ENCODE measurements at regions not wholly inside any gene's neighbourhood (a gene's known extent, or its start where the extent isn't known, plus 50 kb on each side); places are given as distances from the start of the nearest gene placed in this dataset.
"Not testable (repeated sequence)": the region's sequence is repeated elsewhere in the genome, so short reads cannot be mapped to it uniquely, and the experiment has no call there.

DNA sequence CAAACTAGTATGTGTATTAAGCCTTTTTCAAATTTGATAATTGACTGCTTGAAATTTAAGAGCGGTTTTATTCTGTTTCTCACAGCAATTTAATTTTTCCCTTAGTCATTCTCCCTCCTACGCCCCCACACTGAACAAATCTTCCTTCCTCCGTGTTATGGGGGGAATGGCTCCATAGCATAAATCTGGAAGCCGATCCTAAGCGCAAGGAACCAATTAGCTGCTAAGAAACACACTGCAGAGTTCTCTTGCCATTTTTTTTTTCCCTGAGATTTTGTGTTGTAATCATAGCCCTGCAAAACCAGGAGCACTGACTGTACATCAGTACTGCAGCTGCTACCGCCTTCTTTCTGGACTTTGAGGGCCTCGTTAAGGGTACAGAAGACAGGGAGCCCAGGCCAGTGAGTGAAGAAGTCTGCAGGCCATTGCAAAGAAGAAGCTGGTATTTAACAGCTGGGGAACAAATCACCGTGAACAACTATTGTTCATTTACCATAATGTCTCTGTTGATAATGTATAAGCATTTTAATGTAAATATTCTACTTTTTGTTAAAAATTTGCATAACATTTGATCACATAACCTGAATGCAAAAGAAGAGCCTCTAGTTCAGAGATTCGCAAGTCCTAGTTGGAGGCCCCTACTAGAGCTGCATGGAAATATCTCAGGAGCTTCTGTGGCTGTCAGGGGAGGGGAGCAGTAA, 264.0 kb downstream of the LRATD1 start:
- Mint-ChIP-seq H3K27me3 (ENCODE audit: low read depth) (no peaks in the 10 kb centered on the region), H3K4me3 (no peak overlapping the region), H3K9me3 (peaks cover 13% of the 10 kb centered on the region), H3K4me1 (peaks cover 6% of the 10 kb centered on the region), H3K36me3 (ENCODE audit: low read depth) (no peaks in the 10 kb centered on the region), H3K27ac (peak overlapping the region in 2 of 3 experiments; percentile 18 to 36)
- TF ChIP-seq, protein P1, sequence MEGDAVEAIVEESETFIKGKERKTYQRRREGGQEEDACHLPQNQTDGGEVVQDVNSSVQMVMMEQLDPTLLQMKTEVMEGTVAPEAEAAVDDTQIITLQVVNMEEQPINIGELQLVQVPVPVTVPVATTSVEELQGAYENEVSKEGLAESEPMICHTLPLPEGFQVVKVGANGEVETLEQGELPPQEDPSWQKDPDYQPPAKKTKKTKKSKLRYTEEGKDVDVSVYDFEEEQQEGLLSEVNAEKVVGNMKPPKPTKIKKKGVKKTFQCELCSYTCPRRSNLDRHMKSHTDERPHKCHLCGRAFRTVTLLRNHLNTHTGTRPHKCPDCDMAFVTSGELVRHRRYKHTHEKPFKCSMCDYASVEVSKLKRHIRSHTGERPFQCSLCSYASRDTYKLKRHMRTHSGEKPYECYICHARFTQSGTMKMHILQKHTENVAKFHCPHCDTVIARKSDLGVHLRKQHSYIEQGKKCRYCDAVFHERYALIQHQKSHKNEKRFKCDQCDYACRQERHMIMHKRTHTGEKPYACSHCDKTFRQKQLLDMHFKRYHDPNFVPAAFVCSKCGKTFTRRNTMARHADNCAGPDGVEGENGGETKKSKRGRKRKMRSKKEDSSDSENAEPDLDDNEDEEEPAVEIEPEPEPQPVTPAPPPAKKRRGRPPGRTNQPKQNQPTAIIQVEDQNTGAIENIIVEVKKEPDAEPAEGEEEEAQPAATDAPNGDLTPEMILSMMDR (IDR thresholded peaks at IDR 0.05; ENCODE audit: unreplicated experiment in 3 of 3), result no peak

DNA sequence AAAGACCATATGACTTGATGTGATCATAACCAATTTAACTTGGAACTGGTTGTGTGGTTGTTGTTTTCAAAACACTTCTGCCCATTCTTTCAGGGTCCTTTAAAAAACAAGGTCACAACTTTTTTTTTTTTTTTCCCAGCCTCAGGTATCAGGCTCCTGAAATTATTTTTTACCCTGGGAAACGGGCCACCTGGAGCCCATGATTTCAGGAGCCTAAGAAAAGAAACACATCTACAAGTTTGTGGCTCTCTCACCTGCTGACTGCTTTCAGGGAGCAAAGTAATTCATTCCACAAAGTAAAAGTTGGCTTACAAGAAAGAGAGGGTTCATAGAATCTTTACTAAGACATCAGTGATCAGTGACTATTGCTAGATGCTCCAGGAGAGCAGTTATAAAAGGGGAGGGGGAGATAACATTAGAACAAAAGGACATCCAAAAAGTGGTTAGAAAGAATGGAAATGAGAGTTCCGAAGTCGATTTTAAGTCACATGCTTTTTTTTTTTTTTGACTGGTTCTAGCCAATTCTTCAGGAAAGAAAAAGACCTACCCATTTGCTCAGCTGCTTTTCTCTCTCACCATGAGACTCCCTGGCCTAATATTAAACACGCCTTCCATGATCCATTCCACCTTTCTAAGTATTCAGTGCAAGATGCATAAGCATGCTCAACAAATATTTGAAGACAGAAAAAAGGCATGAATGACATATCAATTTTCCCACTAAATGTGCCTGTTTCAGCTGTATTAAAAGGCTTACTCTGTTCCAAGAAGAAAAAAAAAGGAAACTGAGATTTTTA, 267.3 kb downstream of the LRATD1 start:
- Mint-ChIP-seq H3K27ac (no peak overlapping the region), H3K9me3 (peaks cover 2% of the 10 kb centered on the region), H3K4me3 (no peak overlapping the region), H3K36me3 (ENCODE audit: low read depth) (no peaks in the 10 kb centered on the region), H3K4me1 (peaks cover 14% of the 10 kb centered on the region), H3K27me3 (ENCODE audit: low read depth) (no peaks in the 10 kb centered on the region)
- TF ChIP-seq, protein P1 (IDR thresholded peaks at IDR 0.05; ENCODE audit: unreplicated experiment in 3 of 3), result no peak

DNA sequence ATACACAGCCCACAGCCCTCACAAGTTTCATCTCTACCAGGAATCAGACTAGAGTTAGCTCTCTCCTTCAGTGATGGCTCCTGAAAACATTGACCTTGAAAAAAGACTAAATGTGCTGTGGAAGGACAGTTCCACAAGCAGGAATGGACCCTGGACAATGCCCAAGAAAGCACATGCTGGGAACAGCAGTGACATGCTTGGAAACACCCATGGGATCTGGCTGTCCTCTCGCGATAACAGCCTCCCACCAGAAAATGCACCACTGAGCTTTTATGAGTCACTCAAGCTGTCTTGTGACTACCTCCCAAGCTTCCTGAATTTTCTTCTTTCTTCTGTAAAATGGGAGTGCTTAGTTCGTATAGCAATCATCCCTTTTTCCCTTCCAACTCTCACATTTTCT, 269.2 kb downstream of the LRATD1 start:
- H3K4me3 Mint-ChIP-seq, result no peak overlapping the region
- H3K27me3 Mint-ChIP-seq (ENCODE audit: low read depth), result peaks cover 3% of the 10 kb centered on the region
- no peaks in the 10 kb centered on the region for H3K36me3 Mint-ChIP-seq (ENCODE audit: low read depth)
- H3K9me3 Mint-ChIP-seq, result no peaks in the 10 kb centered on the region
- H3K4me1 Mint-ChIP-seq, result peaks cover 8% of the 10 kb centered on the region
- TF ChIP-seq, protein P1 (IDR thresholded peaks at IDR 0.05; ENCODE audit: unreplicated experiment in 3 of 3), result no peak
- no peak overlapping the region for H3K27ac Mint-ChIP-seq

DNA sequence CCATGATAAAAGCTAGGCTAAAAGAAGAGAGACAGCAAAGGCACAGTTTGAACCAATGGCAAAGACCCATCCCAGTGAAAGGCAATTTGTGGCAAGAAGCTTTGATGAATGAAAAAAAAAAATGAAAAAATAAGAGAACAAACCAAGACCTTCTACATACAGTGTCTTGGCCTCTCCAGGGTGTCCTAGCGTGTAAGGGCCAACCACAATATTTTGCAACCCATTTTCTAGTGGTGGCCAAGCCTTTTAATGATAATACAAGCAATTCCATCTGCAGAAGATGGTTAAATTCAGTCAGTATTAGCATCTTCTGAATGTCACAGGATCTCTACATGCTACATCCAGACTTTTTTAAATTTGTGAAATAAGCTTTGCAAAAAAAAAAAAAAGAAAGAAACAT, 270.4 kb downstream of the LRATD1 start:
- peak overlapping the region in 2 of 3 experiments; percentile 21 to 50 for H3K27ac Mint-ChIP-seq

DNA sequence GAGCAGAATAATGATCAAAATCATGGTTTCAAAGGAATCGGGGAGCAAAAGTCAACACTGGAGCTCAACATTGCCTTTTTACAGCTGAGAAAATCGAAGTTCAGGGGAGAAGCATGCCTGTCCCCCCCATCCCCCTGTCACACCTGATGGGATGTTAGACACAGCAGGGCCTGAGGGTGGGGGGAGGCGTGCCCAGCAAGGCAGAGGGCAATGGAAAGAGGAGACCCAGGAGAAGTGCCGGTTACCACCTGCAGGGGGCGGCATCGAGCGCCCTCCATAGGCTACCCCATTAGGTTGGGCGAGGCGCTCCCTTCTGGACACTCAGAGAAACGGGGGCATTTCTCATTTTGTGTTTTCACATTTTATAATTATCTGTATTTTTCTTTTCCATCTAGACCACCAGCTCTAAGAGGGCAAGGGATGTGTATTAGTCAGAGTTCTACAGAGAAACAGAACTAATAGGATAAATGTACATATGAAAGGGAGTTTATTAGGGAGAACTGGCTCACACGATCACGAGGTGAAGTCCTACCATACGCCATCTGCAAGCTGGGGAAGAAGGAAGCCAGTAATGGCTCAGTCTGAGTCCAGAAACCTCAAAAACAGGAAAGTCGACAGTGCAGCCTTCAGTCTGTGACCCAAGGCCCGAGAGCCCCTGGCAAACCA, 271.3 kb downstream of the LRATD1 start:
- no peak overlapping the region for H3K4me3 Mint-ChIP-seq
- H3K27me3 Mint-ChIP-seq (ENCODE audit: low read depth), result peaks cover 3% of the 10 kb centered on the region
- peaks cover 13% of the 10 kb centered on the region for H3K4me1 Mint-ChIP-seq
- TF ChIP-seq, protein P1 (IDR thresholded peaks at IDR 0.05; ENCODE audit: unreplicated experiment in 3 of 3), result peak; percentile 36 to 53 (median 44)
- no peaks in the 10 kb centered on the region for H3K9me3 Mint-ChIP-seq
- H3K27ac Mint-ChIP-seq, result no peak overlapping the region
- H3K36me3 Mint-ChIP-seq (ENCODE audit: low read depth), result no peaks in the 10 kb centered on the region

More for the DNA sequence above, 270.4 kb downstream of the LRATD1 start:
- Mint-ChIP-seq H3K27me3 (ENCODE audit: low read depth) (peaks cover 3% of the 10 kb centered on the region), H3K4me1 (peaks cover 13% of the 10 kb centered on the region), H3K36me3 (ENCODE audit: low read depth) (no peaks in the 10 kb centered on the region), H3K9me3 (no peaks in the 10 kb centered on the region), H3K4me3 (no peak overlapping the region)
- TF ChIP-seq, protein P1 (IDR thresholded peaks at IDR 0.05; ENCODE audit: unreplicated experiment in 3 of 3), result no peak

DNA sequence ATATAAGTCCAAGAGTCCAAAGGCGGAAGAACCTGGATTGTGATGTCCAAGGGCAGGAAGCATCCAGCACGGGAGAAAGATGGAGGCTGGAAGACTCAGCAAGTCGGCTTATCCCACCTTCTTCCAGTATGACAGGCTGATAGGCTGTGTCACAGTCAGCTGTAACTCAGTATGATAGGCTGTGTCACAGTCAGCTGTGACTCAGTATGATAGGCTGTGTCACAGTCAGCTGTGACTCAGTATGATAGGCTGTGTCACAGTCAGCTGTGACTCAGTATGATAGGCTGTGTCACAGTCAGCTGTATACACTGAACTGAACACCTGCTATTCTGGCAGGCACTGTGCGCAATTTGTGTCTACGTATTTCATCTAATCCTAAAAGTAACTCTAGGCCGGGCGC, 271.9 kb downstream of the LRATD1 start:
- not testable (repeated sequence) for H3K27me3 Mint-ChIP-seq (ENCODE audit: low read depth); H3K4me3 Mint-ChIP-seq; H3K9me3 Mint-ChIP-seq; H3K27ac Mint-ChIP-seq; H3K36me3 Mint-ChIP-seq (ENCODE audit: low read depth)
- peaks cover 15% of the 10 kb centered on the region for H3K4me1 Mint-ChIP-seq
